ENCODE measurements at regions not wholly inside any gene's neighbourhood (a gene's known extent, or its start where the extent isn't known, plus 50 kb on each side); places are given as distances from the start of the nearest gene placed in this dataset.
"Not testable (repeated sequence)": the region's sequence is repeated elsewhere in the genome, so short reads cannot be mapped to it uniquely, and the experiment has no call there.

DNA sequence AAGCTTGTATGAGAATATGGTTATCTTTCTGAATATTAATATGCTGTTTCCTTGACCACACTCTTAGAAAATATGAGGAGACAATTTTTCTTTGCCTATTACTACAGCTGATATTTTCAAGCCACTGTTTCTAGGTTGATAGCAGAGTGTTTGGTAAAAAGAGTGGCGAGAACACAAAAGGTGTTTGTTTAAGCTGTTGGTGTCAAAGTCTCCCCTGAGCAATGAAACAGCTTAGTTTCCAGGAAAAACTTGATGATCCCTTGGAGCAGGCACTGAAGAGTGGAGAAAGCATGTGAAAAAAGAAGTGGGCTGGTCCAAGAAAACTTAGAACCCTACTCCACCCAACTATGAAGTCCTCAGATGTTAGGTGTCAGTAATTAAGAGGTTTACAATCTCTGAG lies 182.7 kb downstream of the TFAP2B start:
- ChIA-PET POLR2A (no interaction called here), CTCF (interaction anchor here (0.6 kb wide), 1 partner anchor 449 kb away, joined by 3 read pairs; no protein-coding TSS in a partner anchor)
- no peak for DNase-seq (ENCODE audit: low read depth, low spot score)

DNA sequence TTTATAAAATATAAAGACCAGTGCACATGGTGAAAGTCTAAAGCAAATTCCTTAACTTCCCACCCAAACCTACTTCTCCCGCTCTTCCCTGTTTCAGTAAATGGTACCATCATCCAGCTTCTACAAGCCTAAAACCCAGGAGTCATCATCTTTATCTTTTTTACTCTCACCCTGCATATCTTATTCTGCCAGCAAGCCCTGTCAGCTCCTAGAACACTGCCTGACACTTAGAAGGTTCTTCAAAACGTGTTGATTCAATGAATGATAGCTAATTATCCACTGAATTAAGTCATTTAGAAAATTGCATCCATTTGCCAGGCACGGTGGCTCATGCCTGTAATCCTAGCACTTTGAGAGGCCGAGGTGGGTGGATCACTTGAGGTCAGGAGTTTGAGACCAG lies 185.7 kb downstream of the TFAP2B start:
- ChIA-PET CTCF (no interaction called here), POLR2A (no interaction called here)
- Histone ChIP-seq H3K9me3 (ENCODE audit: control insufficient read depth, insufficient read depth, low read length) (peaks cover 6% of the 10 kb centered on the region; the same call in 1 of the 2 replicates), H3K27me3 (ENCODE audit: control insufficient read depth, insufficient read depth, low read length) (no peaks in the 10 kb centered on the region), H3K4me3 (ENCODE audit: low read depth, low read length) (no peak overlapping the region), H3K27ac (ENCODE audit: low read depth, low read length) (no peak overlapping the region)
- DNase-seq (ENCODE audit: low read depth, low spot score), result no peak
- TF ChIP-seq, protein P1, sequence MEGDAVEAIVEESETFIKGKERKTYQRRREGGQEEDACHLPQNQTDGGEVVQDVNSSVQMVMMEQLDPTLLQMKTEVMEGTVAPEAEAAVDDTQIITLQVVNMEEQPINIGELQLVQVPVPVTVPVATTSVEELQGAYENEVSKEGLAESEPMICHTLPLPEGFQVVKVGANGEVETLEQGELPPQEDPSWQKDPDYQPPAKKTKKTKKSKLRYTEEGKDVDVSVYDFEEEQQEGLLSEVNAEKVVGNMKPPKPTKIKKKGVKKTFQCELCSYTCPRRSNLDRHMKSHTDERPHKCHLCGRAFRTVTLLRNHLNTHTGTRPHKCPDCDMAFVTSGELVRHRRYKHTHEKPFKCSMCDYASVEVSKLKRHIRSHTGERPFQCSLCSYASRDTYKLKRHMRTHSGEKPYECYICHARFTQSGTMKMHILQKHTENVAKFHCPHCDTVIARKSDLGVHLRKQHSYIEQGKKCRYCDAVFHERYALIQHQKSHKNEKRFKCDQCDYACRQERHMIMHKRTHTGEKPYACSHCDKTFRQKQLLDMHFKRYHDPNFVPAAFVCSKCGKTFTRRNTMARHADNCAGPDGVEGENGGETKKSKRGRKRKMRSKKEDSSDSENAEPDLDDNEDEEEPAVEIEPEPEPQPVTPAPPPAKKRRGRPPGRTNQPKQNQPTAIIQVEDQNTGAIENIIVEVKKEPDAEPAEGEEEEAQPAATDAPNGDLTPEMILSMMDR (IDR thresholded peaks at IDR 0.05; ENCODE audit: low read depth, low read length), result no peak

More for the DNA sequence above, 182.7 kb downstream of the TFAP2B start:
- TF ChIP-seq, protein P1 (IDR thresholded peaks at IDR 0.05; ENCODE audit: low read depth, low read length), result no peak
- H3K27me3 ChIP-seq (ENCODE audit: control insufficient read depth, insufficient read depth, low read length), result no peaks in the 10 kb centered on the region
- H3K9me3 ChIP-seq (ENCODE audit: control insufficient read depth, insufficient read depth, low read length), result peaks cover 6% of the 10 kb centered on the region; the same call in 1 of the 2 replicates
- H3K4me3 ChIP-seq (ENCODE audit: low read depth, low read length), result no peak overlapping the region
- no peak overlapping the region for H3K27ac ChIP-seq (ENCODE audit: low read depth, low read length)

DNA sequence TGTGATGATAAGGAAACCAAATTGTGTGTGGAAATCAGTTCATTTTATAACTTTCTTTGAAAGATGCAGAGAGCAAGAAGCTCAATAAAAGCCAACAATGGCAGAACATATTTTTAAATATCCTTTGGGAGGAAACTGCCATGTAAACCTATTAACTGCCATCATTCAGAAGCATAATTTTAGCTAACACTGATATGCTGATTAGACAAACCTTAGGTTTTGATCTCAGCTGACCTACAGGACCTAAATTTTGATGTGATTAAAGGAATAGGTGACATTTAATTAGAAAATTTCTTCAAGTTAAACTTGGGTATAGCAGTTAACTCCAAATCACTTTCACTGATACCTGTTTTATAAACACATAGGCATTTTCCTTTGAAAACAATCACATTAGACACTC lies 187.1 kb downstream of the TFAP2B start:
- TF ChIP-seq, protein P1 (IDR thresholded peaks at IDR 0.05; ENCODE audit: low read depth, low read length), result no peak
- POLR2A ChIA-PET, result no interaction called here

DNA sequence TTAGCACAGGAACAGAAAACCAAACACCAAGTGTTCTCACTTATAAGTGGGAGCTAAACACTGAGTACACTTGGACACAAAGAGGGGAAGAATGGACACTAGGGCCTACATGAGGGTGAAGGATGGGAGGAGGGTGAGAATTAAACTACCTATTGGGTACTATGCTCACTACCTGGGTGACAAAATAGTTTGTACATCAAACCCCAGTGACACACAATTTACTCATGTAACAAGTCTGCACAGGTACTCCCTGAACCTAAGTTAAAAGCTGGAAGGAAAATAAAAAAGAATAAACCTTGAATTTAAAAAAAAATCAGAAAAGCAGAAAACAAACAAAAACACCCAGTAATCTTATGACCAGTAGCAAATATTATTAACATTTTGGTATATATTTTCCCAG lies 188.6 kb downstream of the TFAP2B start:
- POLR2A ChIA-PET, result no interaction called here
- Histone ChIP-seq H3K27me3 (ENCODE audit: control insufficient read depth, insufficient read depth, low read length) (no peaks in the 10 kb centered on the region), H3K4me3 (ENCODE audit: low read depth, low read length) (no peak overlapping the region), H3K27ac (ENCODE audit: low read depth, low read length) (no peak overlapping the region), H3K9me3 (ENCODE audit: control insufficient read depth, insufficient read depth, low read length) (peaks cover 3% of the 10 kb centered on the region; the same call in 1 of the 2 replicates)
- TF ChIP-seq, protein P1 (IDR thresholded peaks at IDR 0.05; ENCODE audit: low read depth, low read length), result no peak
- no peak for DNase-seq (ENCODE audit: low read depth, low spot score)
- CTCF ChIA-PET, result no interaction called here

More for the DNA sequence above, 187.1 kb downstream of the TFAP2B start:
- Histone ChIP-seq H3K27ac (ENCODE audit: low read depth, low read length) (no peak overlapping the region), H3K27me3 (ENCODE audit: control insufficient read depth, insufficient read depth, low read length) (no peaks in the 10 kb centered on the region), H3K9me3 (ENCODE audit: control insufficient read depth, insufficient read depth, low read length) (peaks cover 6% of the 10 kb centered on the region; the same call in 1 of the 2 replicates), H3K4me3 (ENCODE audit: low read depth, low read length) (no peak overlapping the region)
- DNase-seq (ENCODE audit: low read depth, low spot score), result no peak
- CTCF ChIA-PET, result no interaction called here

DNA sequence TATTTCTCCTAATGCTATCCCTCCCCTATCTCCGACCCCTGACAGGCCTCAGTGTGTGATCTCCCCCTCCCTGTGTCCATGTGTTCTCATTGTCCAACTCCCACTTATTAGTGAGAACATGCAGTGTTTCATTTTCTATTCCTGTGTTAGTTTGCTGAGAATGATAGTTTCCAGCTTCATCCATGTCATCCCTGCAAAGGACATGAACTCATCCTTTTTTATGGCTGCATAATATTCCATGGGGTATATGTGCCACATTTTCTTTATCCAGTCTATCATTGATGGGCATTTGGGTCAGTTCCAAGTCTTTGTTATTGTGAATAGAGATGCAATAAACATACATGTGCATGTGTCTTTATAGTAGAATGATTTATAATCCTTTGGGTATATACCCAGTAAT lies 190.0 kb downstream of the TFAP2B start:
- DNase-seq (ENCODE audit: low read depth, low spot score); H3K27ac ChIP-seq (ENCODE audit: low read depth, low read length); POLR2A ChIA-PET; CTCF ChIA-PET; H3K4me3 ChIP-seq (ENCODE audit: low read depth, low read length); H3K9me3 ChIP-seq (ENCODE audit: control insufficient read depth, insufficient read depth, low read length); H3K27me3 ChIP-seq (ENCODE audit: control insufficient read depth, insufficient read depth, low read length): not testable (repeated sequence)

DNA sequence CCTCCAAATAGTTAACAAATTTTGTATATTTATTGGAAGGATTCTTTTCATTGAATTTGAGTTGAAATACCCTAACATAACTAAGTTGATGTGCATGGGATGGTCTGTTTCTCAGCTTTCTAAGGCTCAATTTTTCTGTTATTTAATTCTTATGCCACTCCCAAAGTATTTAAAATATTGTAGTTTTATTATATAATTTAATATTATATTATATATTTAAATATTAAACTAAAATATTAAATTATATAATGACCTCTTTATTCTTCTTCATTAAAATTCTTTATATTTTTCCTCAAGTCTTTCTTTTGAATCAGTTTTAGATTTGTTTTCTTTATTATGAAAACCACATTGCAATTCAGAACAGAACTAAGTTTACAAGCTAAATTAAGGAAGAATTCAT lies 194.7 kb downstream of the TFAP2B start:
- H3K4me3 ChIP-seq (ENCODE audit: low read depth, low read length), result no peak overlapping the region
- no peaks in the 10 kb centered on the region for H3K27me3 ChIP-seq (ENCODE audit: control insufficient read depth, insufficient read depth, low read length)
- H3K9me3 ChIP-seq (ENCODE audit: control insufficient read depth, insufficient read depth, low read length), result no peaks in the 10 kb centered on the region; the same call in none of the 2 replicates
- no peak for DNase-seq (ENCODE audit: low read depth, low spot score)
- TF ChIP-seq, protein P1 (IDR thresholded peaks at IDR 0.05; ENCODE audit: low read depth, low read length), result no peak
- ChIA-PET CTCF (no interaction called here), POLR2A (no interaction called here)
- no peak overlapping the region for H3K27ac ChIP-seq (ENCODE audit: low read depth, low read length)

Data from AG04450 (cell line).